ENCODE measurements at regions not wholly inside any gene's neighbourhood (a gene's known extent, or its start where the extent isn't known, plus 50 kb on each side); places are given as distances from the start of the nearest gene placed in this dataset.

GRCh38 chr2:19120181-19120580 is 238.2 kb downstream of the OSR1 start:
- TF ChIP-seq CTCF (IDR thresholded peaks at IDR 0.05; ENCODE audit: insufficient read depth, low read length) (no peak), REST (IDR thresholded peaks at IDR 0.05; ENCODE audit: insufficient replicate concordance, low read depth) (no peak), POLR2AphosphoS5 (IDR thresholded peaks at IDR 0.05; ENCODE audit: low read depth) (no peak), GABPA (IDR thresholded peaks at IDR 0.05; ENCODE audit: low read depth) (no peak)
